Fibroblast of lung (primary cell): ENCODE measurements at regions not wholly inside any gene's neighbourhood (a gene's known extent, or its start where the extent isn't known, plus 50 kb on each side); places are given as distances from the start of the nearest gene placed in this dataset.

Experiments
- DNase-seq, 2 donors: peaks; one replicate each; pipeline versions ENCODE4 v3.0.0 to v3.0.0-alpha.2; 2010; ENCODE audit warnings: low read depth in 2 of 2
- H2AFZ ChIP-seq: 2 replicates; pipeline ENCODE4 v1.5.1; 2012; ENCODE audit warnings: low read length, control low read depth, inconsistent platforms
- H3K27ac ChIP-seq: 2 replicates; pipeline ENCODE4 v1.5.1; 2011; ENCODE audit warnings: low read length, control low read depth; ENCODE audit not compliant: insufficient read depth
- H3K27me3 ChIP-seq: 2 replicates; pipeline ENCODE4 v1.5.1; 2011; ENCODE audit warnings: mild to moderate bottlenecking, low read length; ENCODE audit not compliant: control insufficient read depth, insufficient read depth
- H3K36me3 ChIP-seq: 2 replicates; pipeline ENCODE4 v1.5.1; 2011; ENCODE audit warnings: low read length; ENCODE audit not compliant: control insufficient read depth, insufficient read depth
- H3K4me1 ChIP-seq: 2 replicates; pipeline ENCODE4 v1.5.1; 2011; ENCODE audit warnings: low read length; ENCODE audit not compliant: control insufficient read depth, insufficient read depth; ENCODE audit errors: extremely low read depth
- H3K4me2 ChIP-seq: 2 replicates; pipeline ENCODE4 v1.5.1; 2011; ENCODE audit warnings: low read length, control low read depth; ENCODE audit not compliant: insufficient read depth; ENCODE audit errors: extremely low read depth
- H3K4me3 ChIP-seq, 4 experiments: fragments of 200-600 bp in 1 of 4; sonication (generic) in 1 of 4; replicated peaks in 1 of 4; 2 replicates each; pipeline ENCODE4 v1.5.1; 2011 to 2016; ENCODE audit warnings: low read length in 4 of 4, low read depth in 3 of 4, mild to moderate bottlenecking in 3 of 4, control low read depth in 2 of 4, inconsistent platforms in 1 of 4, mixed read lengths in 1 of 4; ENCODE audit not compliant: insufficient read depth in 1 of 4; ENCODE audit errors: control extremely low read depth in 1 of 4
- H3K79me2 ChIP-seq: 2 replicates; pipeline ENCODE4 v1.5.1; 2012; ENCODE audit warnings: mild to moderate bottlenecking, low read length, inconsistent platforms; ENCODE audit not compliant: control insufficient read depth, insufficient read depth
- H3K9ac ChIP-seq: 2 replicates; pipeline ENCODE4 v1.5.1; 2011; ENCODE audit warnings: mild to moderate bottlenecking, low read length, control low read depth; ENCODE audit not compliant: insufficient read depth
- H3K9me3 ChIP-seq: 2 replicates; pipeline ENCODE4 v1.5.1; 2012; ENCODE audit warnings: low read depth, low read length; ENCODE audit not compliant: control insufficient read depth, insufficient read depth
- H4K20me1 ChIP-seq: 2 replicates; pipeline ENCODE4 v1.5.1; 2011; ENCODE audit warnings: low read length; ENCODE audit not compliant: control insufficient read depth, insufficient read depth; ENCODE audit errors: extremely low read depth
- EZH2 ChIP-seq: IDR thresholded peaks from 2 replicates; pipeline ENCODE4 v1.5.1; 2012; ENCODE audit warnings: low read length, control low read depth, mild to moderate bottlenecking; ENCODE audit errors: missing control alignments
- TF ChIP-seq, protein P1 (sequence below), 2 donors: IDR thresholded peaks in 1 of 2; conservative IDR thresholded peaks in 1 of 2; 1 replicate in 1 of 2; 2 replicates in 1 of 2; pipeline ENCODE4 v1.5.1; 2011 to 2012; ENCODE audit warnings: low read length in 2 of 2, control low read depth in 1 of 2, inconsistent platforms in 1 of 2, low read depth in 1 of 2, mild to moderate bottlenecking in 1 of 2

DNA sequence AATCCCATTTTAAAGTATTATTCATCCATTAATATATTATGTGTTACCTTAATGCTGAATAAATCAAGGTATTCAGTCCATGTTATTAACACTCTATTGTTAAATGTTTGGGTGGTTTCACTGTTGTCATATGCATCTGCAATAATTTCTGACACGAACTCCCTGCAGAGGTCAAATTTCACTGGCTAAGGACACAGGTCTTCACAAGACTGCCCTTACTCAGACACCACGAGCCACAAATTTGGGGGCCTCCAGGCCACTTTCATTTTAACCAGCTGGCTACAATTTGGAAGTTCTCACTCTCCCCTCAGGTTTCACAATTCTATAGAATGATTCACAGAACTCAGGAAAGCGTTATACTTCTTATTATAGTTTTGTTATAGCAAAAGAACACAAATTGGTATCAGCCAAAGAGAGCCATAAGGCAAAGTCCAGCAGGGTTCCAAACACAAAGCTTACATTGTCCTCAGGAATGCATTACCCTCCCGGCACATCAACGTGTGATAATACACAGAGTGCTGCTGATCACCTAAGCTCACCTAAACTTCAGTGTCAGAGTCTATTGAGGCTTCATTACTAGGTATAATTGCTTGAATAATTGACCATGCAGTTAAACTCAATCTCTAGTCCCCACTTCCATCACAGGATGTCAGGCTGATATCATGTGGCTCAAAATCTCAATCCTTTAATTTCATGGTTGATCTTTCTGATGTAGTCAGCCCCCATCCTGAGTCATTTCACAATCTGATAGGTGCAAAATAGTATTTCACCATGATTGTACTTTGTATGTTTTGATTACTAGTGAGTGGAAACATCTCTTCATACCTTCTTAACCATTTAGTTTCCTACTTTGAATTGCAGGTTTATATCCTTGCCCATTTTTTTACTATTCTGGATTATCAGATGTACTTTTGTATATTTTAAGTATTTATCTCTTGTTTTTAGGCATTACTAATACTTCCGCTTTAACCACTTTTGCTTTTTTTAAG, 441.4 kb upstream of the AGTR1 start:
- no peaks in the 10 kb centered on the region for H4K20me1 ChIP-seq
- H3K27ac ChIP-seq = no peak overlapping the region
- H3K4me3 ChIP-seq = no peak overlapping the region
- H3K79me2 ChIP-seq = no peaks in the 10 kb centered on the region
- TF ChIP-seq, protein P1, sequence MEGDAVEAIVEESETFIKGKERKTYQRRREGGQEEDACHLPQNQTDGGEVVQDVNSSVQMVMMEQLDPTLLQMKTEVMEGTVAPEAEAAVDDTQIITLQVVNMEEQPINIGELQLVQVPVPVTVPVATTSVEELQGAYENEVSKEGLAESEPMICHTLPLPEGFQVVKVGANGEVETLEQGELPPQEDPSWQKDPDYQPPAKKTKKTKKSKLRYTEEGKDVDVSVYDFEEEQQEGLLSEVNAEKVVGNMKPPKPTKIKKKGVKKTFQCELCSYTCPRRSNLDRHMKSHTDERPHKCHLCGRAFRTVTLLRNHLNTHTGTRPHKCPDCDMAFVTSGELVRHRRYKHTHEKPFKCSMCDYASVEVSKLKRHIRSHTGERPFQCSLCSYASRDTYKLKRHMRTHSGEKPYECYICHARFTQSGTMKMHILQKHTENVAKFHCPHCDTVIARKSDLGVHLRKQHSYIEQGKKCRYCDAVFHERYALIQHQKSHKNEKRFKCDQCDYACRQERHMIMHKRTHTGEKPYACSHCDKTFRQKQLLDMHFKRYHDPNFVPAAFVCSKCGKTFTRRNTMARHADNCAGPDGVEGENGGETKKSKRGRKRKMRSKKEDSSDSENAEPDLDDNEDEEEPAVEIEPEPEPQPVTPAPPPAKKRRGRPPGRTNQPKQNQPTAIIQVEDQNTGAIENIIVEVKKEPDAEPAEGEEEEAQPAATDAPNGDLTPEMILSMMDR (conservative IDR thresholded peaks at IDR 0.05 in 1 of 2, IDR thresholded peaks at IDR 0.05 in 1 of 2; ENCODE audit: low read depth in 1 of 2, low read length in 2 of 2) = no peak
- TF ChIP-seq EZH2 = no peak
- H2AFZ ChIP-seq = no peak overlapping the region
- no peaks in the 10 kb centered on the region for H3K27me3 ChIP-seq
- H3K4me1 ChIP-seq = no peaks in the 10 kb centered on the region
- no peaks in the 10 kb centered on the region for H3K9me3 ChIP-seq
- H3K36me3 ChIP-seq = no peaks in the 10 kb centered on the region
- no peak overlapping the region for H3K4me2 ChIP-seq
- DNase-seq = no peak
- H3K9ac ChIP-seq = no peak overlapping the region

DNA sequence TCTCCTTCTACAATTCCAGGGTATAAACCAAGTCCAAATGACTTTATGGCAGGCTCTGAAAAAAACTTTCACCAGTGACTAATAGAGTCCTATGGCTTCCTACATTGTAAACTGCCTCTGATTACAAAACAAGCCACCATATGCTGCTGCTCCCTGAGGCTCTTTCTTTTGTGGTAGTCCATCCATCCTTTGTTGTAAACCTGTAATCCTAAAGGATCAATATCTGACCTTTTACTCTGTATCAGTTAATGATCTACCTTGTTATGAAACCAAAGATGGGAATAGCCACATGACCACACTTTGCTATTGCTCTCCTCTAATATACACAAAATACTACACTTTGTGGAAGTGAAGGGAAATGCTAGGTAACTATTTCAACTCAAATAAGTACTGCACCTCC, 434.7 kb upstream of the AGTR1 start:
- Histone ChIP-seq H3K4me3 (no peak overlapping the region), H3K79me2 (no peaks in the 10 kb centered on the region), H3K27ac (no peak overlapping the region), H3K9me3 (no peaks in the 10 kb centered on the region), H3K4me2 (no peak overlapping the region), H4K20me1 (no peaks in the 10 kb centered on the region), H3K4me1 (no peaks in the 10 kb centered on the region), H2AFZ (no peak overlapping the region), H3K27me3 (no peaks in the 10 kb centered on the region), H3K9ac (no peak overlapping the region), H3K36me3 (no peaks in the 10 kb centered on the region)
- DNase-seq = no peak
- TF ChIP-seq EZH2 = no peak
- TF ChIP-seq, protein P1 (conservative IDR thresholded peaks at IDR 0.05 in 1 of 2, IDR thresholded peaks at IDR 0.05 in 1 of 2; ENCODE audit: low read depth in 1 of 2, low read length in 2 of 2) = no peak

DNA sequence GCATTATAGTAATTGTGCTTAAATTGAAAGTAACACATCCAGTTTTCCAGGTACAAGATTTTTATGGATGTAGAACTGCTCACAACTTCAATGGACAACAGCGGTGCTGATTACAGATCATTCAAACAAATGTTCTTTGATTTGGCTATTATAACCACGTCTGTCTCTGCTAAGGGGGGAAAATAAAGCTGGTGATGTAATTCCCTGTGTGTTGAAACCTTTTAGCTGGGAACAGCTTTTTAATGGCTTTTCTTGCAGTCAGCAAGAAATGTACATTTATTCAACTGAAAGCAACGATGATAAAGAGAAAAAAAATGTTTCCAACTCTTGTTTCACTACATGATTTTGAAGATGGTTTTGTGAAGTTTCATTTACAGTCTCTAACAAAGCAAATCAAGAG, 431.9 kb upstream of the AGTR1 start:
- Histone ChIP-seq H4K20me1 (no peaks in the 10 kb centered on the region), H3K4me1 (no peaks in the 10 kb centered on the region), H3K9me3 (no peaks in the 10 kb centered on the region), H3K27ac (no peak overlapping the region), H2AFZ (no peak overlapping the region), H3K4me3 (no peak overlapping the region), H3K27me3 (no peaks in the 10 kb centered on the region), H3K9ac (no peak overlapping the region), H3K4me2 (no peak overlapping the region), H3K79me2 (no peaks in the 10 kb centered on the region), H3K36me3 (no peaks in the 10 kb centered on the region)
- DNase-seq = peak in 1 of 2 donors; percentile 29
- TF ChIP-seq, protein P1 (conservative IDR thresholded peaks at IDR 0.05 in 1 of 2, IDR thresholded peaks at IDR 0.05 in 1 of 2; ENCODE audit: low read depth in 1 of 2, low read length in 2 of 2) = no peak
- TF ChIP-seq EZH2 = no peak
